Neuronal stem cell (in vitro differentiated cells): ENCODE measurements at regions not wholly inside any gene's neighbourhood (a gene's known extent, or its start where the extent isn't known, plus 50 kb on each side); places are given as distances from the start of the nearest gene placed in this dataset.

Source experiments
- DNase-seq: peaks from one replicate; pipeline ENCODE4 v3.0.0-alpha.2; 2013; ENCODE audit warnings: low spot score
- H2AFZ ChIP-seq: one replicate; pipeline ENCODE4 v1.6.1; 2013; ENCODE audit warnings: mild to moderate bottlenecking, low read length, inconsistent platforms
- H2AK5ac ChIP-seq: 2 replicates; pipeline ENCODE4 v1.6.1; 2013; ENCODE audit warnings: low read depth, mild to moderate bottlenecking, inconsistent platforms, low read length, moderate library complexity, mixed read lengths
- H2BK120ac ChIP-seq: 2 replicates; pipeline ENCODE4 v1.6.1; 2013; ENCODE audit warnings: low read depth, mild to moderate bottlenecking, inconsistent platforms, low read length, moderate library complexity, mixed read lengths
- H2BK12ac ChIP-seq: one replicate; pipeline ENCODE4 v1.6.1; 2013; ENCODE audit warnings: low read length, inconsistent platforms
- H2BK15ac ChIP-seq: 2 replicates; pipeline ENCODE4 v1.6.1; 2013; ENCODE audit warnings: mild to moderate bottlenecking, low read length, inconsistent platforms, mixed read lengths
- H2BK5ac ChIP-seq: one replicate; pipeline ENCODE4 v1.6.1; 2013; ENCODE audit warnings: inconsistent platforms, mild to moderate bottlenecking, low read length, moderate library complexity
- H3K14ac ChIP-seq: one replicate; pipeline ENCODE4 v1.6.1; 2013; ENCODE audit warnings: low read length, inconsistent platforms
- H3K18ac ChIP-seq: 2 replicates; pipeline ENCODE4 v1.6.1; 2013; ENCODE audit warnings: low read length, inconsistent platforms
- H3K23ac ChIP-seq: 2 replicates; pipeline ENCODE4 v1.6.1; 2013; ENCODE audit warnings: low read depth, mild to moderate bottlenecking, mixed read lengths, low read length, inconsistent platforms; ENCODE audit not compliant: poor library complexity
- H3K27ac ChIP-seq: replicated peaks from 3 replicates; pipeline ENCODE4 v1.5.1; 2013; ENCODE audit warnings: low read length, inconsistent platforms
- H3K27me3 ChIP-seq, 3 experiments: 2 replicates each; pipeline ENCODE4 v1.6.1; 2013; ENCODE audit warnings: low read length in 3 of 3, mild to moderate bottlenecking in 2 of 3, inconsistent platforms in 1 of 3, low read depth in 1 of 3, mixed read lengths in 1 of 3, moderate library complexity in 1 of 3; ENCODE audit not compliant: control insufficient read depth in 3 of 3, insufficient read depth in 3 of 3
- H3K36me3 ChIP-seq, 2 donors: replicated peaks in 1 of 2; 2 replicates each; pipeline ENCODE4 v1.6.1; 2013; ENCODE audit warnings: low read length in 2 of 2; ENCODE audit not compliant: control insufficient read depth in 2 of 2, insufficient read depth in 2 of 2
- H3K4ac ChIP-seq: 2 replicates; pipeline ENCODE4 v1.6.1; 2013; ENCODE audit warnings: inconsistent platforms, mild to moderate bottlenecking, low read length, moderate library complexity
- H3K4me1 ChIP-seq, 2 donors: 1 replicate in 1 of 2; 2 replicates in 1 of 2; pipeline ENCODE4 v1.6.1; 2013; ENCODE audit warnings: low read length in 2 of 2, low read depth in 1 of 2; ENCODE audit not compliant: control insufficient read depth in 2 of 2, insufficient read depth in 1 of 2
- H3K4me2 ChIP-seq: one replicate; pipeline ENCODE4 v1.6.1; 2013; ENCODE audit warnings: mild to moderate bottlenecking, low read length, inconsistent platforms; ENCODE audit not compliant: insufficient read depth, poor library complexity, severe bottlenecking
- H3K4me3 ChIP-seq, 2 donors: 2 replicates each; pipeline ENCODE4 v1.5.1; 2013; ENCODE audit warnings: low read length in 2 of 2, mild to moderate bottlenecking in 2 of 2, inconsistent platforms in 1 of 2, moderate library complexity in 1 of 2
- H3K79me1 ChIP-seq: one replicate; pipeline ENCODE4 v1.6.1; 2013; ENCODE audit warnings: low read depth, mild to moderate bottlenecking, inconsistent platforms, low read length, moderate library complexity
- H3K9ac ChIP-seq: one replicate; pipeline ENCODE4 v1.6.1; 2013; ENCODE audit warnings: mild to moderate bottlenecking, low read depth, low read length, inconsistent platforms; ENCODE audit not compliant: poor library complexity
- H3K9me3 ChIP-seq, 2 donors: replicated peaks in 1 of 2; 2 replicates each; pipeline versions ENCODE3 to v1.6.1; 2013; ENCODE audit warnings: low read length in 2 of 2, mild to moderate bottlenecking in 2 of 2, inconsistent platforms in 1 of 2, low read depth in 1 of 2, mixed read lengths in 1 of 2, moderate library complexity in 1 of 2; ENCODE audit not compliant: control insufficient read depth in 2 of 2, insufficient read depth in 1 of 2
- H4K8ac ChIP-seq: one replicate; pipeline ENCODE4 v1.6.1; 2013; ENCODE audit warnings: low read depth, mild to moderate bottlenecking, inconsistent platforms, low read length, moderate library complexity
- H4K91ac ChIP-seq: one replicate; pipeline ENCODE4 v1.6.1; 2013; ENCODE audit warnings: low read length, low read depth, mild to moderate bottlenecking, inconsistent platforms; ENCODE audit not compliant: poor library complexity
- WGBS, 2 donors: extraction: QIAGEN DNeasy Blood & Tissue Kit; methylation state at CpG; one replicate each; pipeline ENCODE4 v1.1.7; 2013; ENCODE audit warnings: missing lambda C conversion rate in 2 of 2, mixed read lengths in 1 of 2; ENCODE audit not compliant: insufficient read length in 2 of 2, insufficient replicate concordance in 1 of 2; ENCODE audit errors: extremely low coverage in 2 of 2; 5-methylcytosine and 5-hydroxymethylcytosine counted together

GRCh38 chr7:124542476-124542875 lies 223.1 kb downstream of the GPR37 start:
- Histone ChIP-seq H3K27ac (no peak overlapping the region), H2AFZ (no peak overlapping the region), H2BK12ac (no peak overlapping the region), H3K9me3 (no peaks in the 10 kb centered on the region), H3K79me1 (no peaks in the 10 kb centered on the region), H4K8ac (no peak overlapping the region), H3K36me3 (no peaks in the 10 kb centered on the region), H3K18ac (no peak overlapping the region), H3K4me2 (no peak overlapping the region), H3K4me3 (no peak overlapping the region), H3K4ac (no peak overlapping the region), H3K23ac (no peak overlapping the region), H2BK5ac (no peak overlapping the region), H2BK120ac (no peak overlapping the region), H3K9ac (no peak overlapping the region), H2AK5ac (no peak overlapping the region), H3K4me1 (no peaks in the 10 kb centered on the region), H3K27me3 (no peaks in the 10 kb centered on the region), H2BK15ac (no peak overlapping the region), H4K91ac (no peak overlapping the region), H3K14ac (no peak overlapping the region)
- no peak for DNase-seq
- WGBS, 2 donors: no CpG with 5 or more reads among the region's 1 CpG

GRCh38 chr7:124536156-124536762 lies 229.3 kb downstream of the GPR37 start:
- Histone ChIP-seq H3K9me3 (no peaks in the 10 kb centered on the region), H3K36me3 (no peaks in the 10 kb centered on the region), H4K8ac (no peak overlapping the region), H3K4ac (no peak overlapping the region), H3K4me3 (no peak overlapping the region), H3K27ac (no peak overlapping the region), H3K14ac (no peak overlapping the region), H3K27me3 (no peaks in the 10 kb centered on the region), H2AFZ (no peak overlapping the region), H2BK12ac (no peak overlapping the region), H3K9ac (no peak overlapping the region), H3K23ac (no peak overlapping the region), H3K18ac (no peak overlapping the region), H3K79me1 (no peaks in the 10 kb centered on the region), H2BK15ac (no peak overlapping the region), H2BK5ac (no peak overlapping the region), H2AK5ac (no peak overlapping the region), H2BK120ac (no peak overlapping the region), H3K4me1 (no peaks in the 10 kb centered on the region), H3K4me2 (no peak overlapping the region), H4K91ac (no peak overlapping the region)
- WGBS, 2 donors: no CpG with 5 or more reads among the region's 3 CpGs
- DNase-seq: no peak

- H3K4me3 ChIP-seq: no peak overlapping the region
- no peak overlapping the region for H2AK5ac ChIP-seq
- no peak overlapping the region for H3K4me2 ChIP-seq
- no peak overlapping the region for H2BK120ac ChIP-seq
- DNase-seq: no peak
- H4K91ac ChIP-seq: no peak overlapping the region
- no peak overlapping the region for H3K23ac ChIP-seq
- no peak overlapping the region for H3K14ac ChIP-seq
- no peaks in the 10 kb centered on the region for H3K79me1 ChIP-seq
- H2BK12ac ChIP-seq: no peak overlapping the region
- no peak overlapping the region for H4K8ac ChIP-seq
- H3K9ac ChIP-seq: no peak overlapping the region
- no peak overlapping the region for H2AFZ ChIP-seq
- H3K27ac ChIP-seq: no peak overlapping the region
- no peak overlapping the region for H2BK15ac ChIP-seq
- no peak overlapping the region for H2BK5ac ChIP-seq
- H3K9me3 ChIP-seq: peaks cover 2 to 8% of the 10 kb centered on the region in 2 donors
- no peak overlapping the region for H3K18ac ChIP-seq
- H3K4ac ChIP-seq: no peak overlapping the region
- H3K4me1 ChIP-seq: no peaks in the 10 kb centered on the region
- H3K27me3 ChIP-seq: no peaks in the 10 kb centered on the region
- no peaks in the 10 kb centered on the region for H3K36me3 ChIP-seq
Observed at GRCh38 chr7:124532166-124532565, 233.4 kb downstream of the GPR37 start.

GRCh38 chr7:124516911-124517310 lies 248.7 kb downstream of the GPR37 start:
- Histone ChIP-seq H3K14ac (no peak overlapping the region), H2BK5ac (no peak overlapping the region), H4K8ac (no peak overlapping the region), H2AFZ (no peak overlapping the region), H2BK120ac (no peak overlapping the region), H3K4me3 (no peak overlapping the region), H3K18ac (no peak overlapping the region), H3K27ac (no peak overlapping the region), H3K4ac (no peak overlapping the region), H3K9me3 (peaks cover 2% of the 10 kb centered on the region in 2 donors), H3K36me3 (no peaks in the 10 kb centered on the region), H2AK5ac (no peak overlapping the region), H3K4me1 (no peaks in the 10 kb centered on the region), H3K9ac (no peak overlapping the region), H3K23ac (no peak overlapping the region), H3K27me3 (no peaks in the 10 kb centered on the region), H3K4me2 (no peak overlapping the region), H2BK15ac (no peak overlapping the region), H3K79me1 (no peaks in the 10 kb centered on the region), H2BK12ac (no peak overlapping the region), H4K91ac (no peak overlapping the region)
- DNase-seq: no peak
